Right lobe of liver (tissue), 6 donors: ENCODE measurements at regions not wholly inside any gene's neighbourhood (a gene's known extent, or its start where the extent isn't known, plus 50 kb on each side); places are given as distances from the start of the nearest gene placed in this dataset.

Experiments
- ATAC-seq, 4 donors: fragments of 200-7000 bp; cut with Tn5 transposase; one replicate each; pipeline ENCODE4 v1.9.1; 2020; ENCODE audit warnings: mild to moderate bottlenecking in 4 of 4, moderate library complexity in 4 of 4
- DNase-seq, 3 donors: peaks; one replicate each; pipeline ENCODE4 v3.0.0-alpha.2; 2020
- H3K27ac ChIP-seq, 3 donors: fragments of 200-600 bp; one replicate each; pipeline ENCODE4 v1.8.0; 2022
- H3K27me3 ChIP-seq, 2 donors: fragments of 200-600 bp; one replicate each; pipeline ENCODE4 v1.8.0; 2022
- H3K36me3 ChIP-seq, 4 donors: fragments of 200-600 bp; sonication (generic) in 1 of 4; one replicate each; pipeline versions ENCODE4 v1.5.1 to v1.8.0; 2017 to 2022; ENCODE audit warnings: control low read depth in 1 of 4
- H3K4me1 ChIP-seq, 4 donors: fragments of 200-600 bp; sonication (generic) in 1 of 4; one replicate each; pipeline versions ENCODE4 v1.5.1 to v1.8.0; 2017 to 2022; ENCODE audit warnings: control low read depth in 1 of 4
- H3K4me3 ChIP-seq, 3 donors: fragments of 200-600 bp; one replicate each; pipeline ENCODE4 v1.8.0; 2022
- H3K9me3 ChIP-seq, 4 donors: fragments of 200-600 bp; sonication (generic) in 1 of 4; one replicate each; pipeline versions ENCODE4 v1.5.1 to v1.8.0; 2017 to 2022; ENCODE audit warnings: control low read depth in 1 of 4
- POLR2A ChIP-seq: fragments of 450-650 bp; IDR thresholded peaks from one replicate; pipeline ENCODE4 v1.6.1; 2017; ENCODE audit warnings: antibody characterized with exemption, mild to moderate bottlenecking
- WGBS: methylation state at CpG from one replicate; pipeline ENCODE4 v1.1.6; 2018; ENCODE audit warnings: low coverage, low lambda C conversion rate; ENCODE audit not compliant: insufficient coverage; ENCODE audit errors: missing lambda C conversion rate; 5-methylcytosine and 5-hydroxymethylcytosine counted together
- intact Hi-C, 2 donors: fragments of 100-400 bp; cut with DNase I; formaldehyde crosslinking; loops; one replicate each; pipeline versions ENCODE4 v1.11.2 to v1.14.1; 2022
- TF ChIP-seq, protein P1 (sequence below), 4 donors: fragments of 200-600 bp in 3 of 4; fragments of 450-650 bp in 1 of 4; IDR thresholded peaks; one replicate each; pipeline versions ENCODE4 v1.5.1 to v1.8.0; 2016 to 2022; ENCODE audit warnings: antibody characterized with exemption in 4 of 4, mild to moderate bottlenecking in 2 of 4
- donor health status: DM: no; HTN: yes; CAD: no.
- donor health status: DM: no; HTN: no; CAD: no.
- donor health status: DM: no; HTN: no; CAD: no.
- donor health status: DM: no; HTN: yes; CAD: no.
- donor health status: DM: no; HTN: yes; CAD: no.

DNA sequence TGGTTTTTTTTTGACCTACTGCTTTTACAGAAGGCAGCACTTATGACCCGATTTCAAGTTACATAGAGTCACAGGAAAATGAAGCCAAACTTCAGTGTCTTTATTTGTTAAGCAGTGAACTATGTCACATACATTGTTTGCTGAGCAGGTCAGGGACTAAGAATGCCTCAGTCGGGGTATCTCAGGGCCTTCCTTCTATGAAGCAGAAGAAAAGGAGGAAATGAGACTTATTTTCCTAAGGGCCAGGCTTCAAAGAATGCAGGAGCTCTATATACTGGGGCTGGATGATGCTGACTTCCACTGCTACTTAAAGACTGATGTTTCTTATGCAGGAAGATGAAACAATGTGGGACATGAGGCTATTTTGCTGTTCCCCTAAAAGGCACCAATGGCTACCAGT, 558.4 kb upstream of the IGFBP7 start:
- 14% methylated on average over 2 of the region's 2 CpGs for WGBS
- H3K4me1 ChIP-seq = no peaks in the 10 kb centered on the region
- DNase-seq (no peak), ATAC-seq (no peak)
- H3K27me3 ChIP-seq = no peaks in the 10 kb centered on the region
- no peak for TF ChIP-seq POLR2A
- TF ChIP-seq, protein P1, sequence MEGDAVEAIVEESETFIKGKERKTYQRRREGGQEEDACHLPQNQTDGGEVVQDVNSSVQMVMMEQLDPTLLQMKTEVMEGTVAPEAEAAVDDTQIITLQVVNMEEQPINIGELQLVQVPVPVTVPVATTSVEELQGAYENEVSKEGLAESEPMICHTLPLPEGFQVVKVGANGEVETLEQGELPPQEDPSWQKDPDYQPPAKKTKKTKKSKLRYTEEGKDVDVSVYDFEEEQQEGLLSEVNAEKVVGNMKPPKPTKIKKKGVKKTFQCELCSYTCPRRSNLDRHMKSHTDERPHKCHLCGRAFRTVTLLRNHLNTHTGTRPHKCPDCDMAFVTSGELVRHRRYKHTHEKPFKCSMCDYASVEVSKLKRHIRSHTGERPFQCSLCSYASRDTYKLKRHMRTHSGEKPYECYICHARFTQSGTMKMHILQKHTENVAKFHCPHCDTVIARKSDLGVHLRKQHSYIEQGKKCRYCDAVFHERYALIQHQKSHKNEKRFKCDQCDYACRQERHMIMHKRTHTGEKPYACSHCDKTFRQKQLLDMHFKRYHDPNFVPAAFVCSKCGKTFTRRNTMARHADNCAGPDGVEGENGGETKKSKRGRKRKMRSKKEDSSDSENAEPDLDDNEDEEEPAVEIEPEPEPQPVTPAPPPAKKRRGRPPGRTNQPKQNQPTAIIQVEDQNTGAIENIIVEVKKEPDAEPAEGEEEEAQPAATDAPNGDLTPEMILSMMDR (IDR thresholded peaks at IDR 0.05) = no peak
- H3K9me3 ChIP-seq = no peaks in the 10 kb centered on the region
- H3K36me3 ChIP-seq = no peaks in the 10 kb centered on the region
- no peak overlapping the region for H3K27ac ChIP-seq
- H3K4me3 ChIP-seq = no peak overlapping the region
- intact Hi-C loops = no loop called here

- DNase-seq (no peak), ATAC-seq (no peak)
- Histone ChIP-seq H3K4me1 (peaks cover 0 to 7% (median 0%) of the 10 kb centered on the region in 4 donors), H3K36me3 (no peaks in the 10 kb centered on the region), H3K27ac (no peak overlapping the region), H3K27me3 (no peaks in the 10 kb centered on the region), H3K4me3 (no peak overlapping the region), H3K9me3 (no peaks in the 10 kb centered on the region)
- intact Hi-C loops = no loop called here
- 57% methylated on average over 3 of the region's 3 CpGs for WGBS
- TF ChIP-seq, protein P1 (IDR thresholded peaks at IDR 0.05) = no peak
- no peak for TF ChIP-seq POLR2A
These were observed 555.6 kb upstream of the IGFBP7 start for GRCh38 chr4:57665806-57666205.

- Histone ChIP-seq H3K36me3 (no peaks in the 10 kb centered on the region), H3K9me3 (no peaks in the 10 kb centered on the region), H3K4me3 (no peak overlapping the region), H3K27me3 (no peaks in the 10 kb centered on the region), H3K4me1 (peaks cover 0 to 22% (median 0%) of the 10 kb centered on the region in 4 donors), H3K27ac (no peak overlapping the region)
- intact Hi-C loops = no loop called here
- no peak for TF ChIP-seq POLR2A
- TF ChIP-seq, protein P1 (IDR thresholded peaks at IDR 0.05) = peak in 1 of 4 donors; percentile 17
- WGBS = 31% methylated on average over 5 of the region's 5 CpGs
- no peak for DNase-seq
- peak; percentile 73 to 80 (median 74) for ATAC-seq
These were observed 551.4 kb upstream of the IGFBP7 start for GRCh38 chr4:57661517-57662090.

DNA sequence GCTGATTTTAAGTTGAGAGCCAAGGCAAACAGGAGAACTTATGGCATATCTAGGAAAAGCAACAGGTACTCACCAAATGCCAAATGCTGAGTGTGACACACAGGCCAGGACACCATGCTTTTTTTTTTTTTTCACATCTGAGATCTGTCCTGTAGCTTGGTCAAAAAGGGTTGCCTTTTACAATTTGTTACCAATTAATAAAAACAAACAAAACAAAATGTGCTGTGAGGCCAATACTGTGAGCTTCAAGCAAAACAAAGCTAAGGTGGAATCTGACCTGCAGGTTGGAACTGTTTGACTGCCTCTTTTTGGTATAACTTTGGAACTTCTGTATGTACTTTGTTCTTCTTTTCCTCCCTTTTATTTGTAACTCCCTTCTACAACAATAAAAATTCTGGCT, 548.5 kb upstream of the IGFBP7 start:
- no peak for TF ChIP-seq POLR2A
- TF ChIP-seq, protein P1 (IDR thresholded peaks at IDR 0.05) = no peak
- intact Hi-C loops = no loop called here
- ATAC-seq = peak; percentile 52 to 85 (median 80)

DNA sequence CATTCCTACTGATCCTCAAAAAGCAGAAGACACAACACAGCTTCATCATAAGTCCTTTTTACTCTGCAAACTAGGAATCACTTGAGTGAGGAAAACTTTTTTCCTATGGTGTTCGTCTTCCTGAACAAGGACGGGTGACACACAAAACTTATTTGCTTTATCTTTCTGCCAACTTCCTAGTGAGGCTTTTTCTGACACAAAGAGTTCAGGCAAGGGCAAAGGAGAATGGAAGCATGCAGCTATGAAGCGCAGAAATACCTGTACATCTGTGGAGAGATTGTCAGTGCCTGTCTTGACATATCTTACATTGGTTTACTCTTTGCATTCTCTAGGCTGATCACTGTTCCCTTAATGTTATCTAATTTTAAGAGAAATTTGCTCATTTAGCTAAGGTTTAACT, 548.0 kb upstream of the IGFBP7 start:
- Histone ChIP-seq H3K4me1 (peaks cover 0 to 27% (median 0%) of the 10 kb centered on the region in 4 donors), H3K4me3 (peak overlapping the region in 2 of 3 donors; percentile 5 to 26), H3K9me3 (no peaks in the 10 kb centered on the region), H3K36me3 (no peaks in the 10 kb centered on the region), H3K27me3 (no peaks in the 10 kb centered on the region), H3K27ac (peak overlapping the region in 2 of 3 donors; percentile 62 to 65)
- ATAC-seq = peak; percentile 54 to 68 (median 58)
- WGBS = 12% methylated on average over 3 of the region's 3 CpGs
- DNase-seq = no peak
- TF ChIP-seq, protein P1 (IDR thresholded peaks at IDR 0.05) = no peak
- no peak for TF ChIP-seq POLR2A
- intact Hi-C loops = no loop called here

More for the DNA sequence above, 548.5 kb upstream of the IGFBP7 start:
- Histone ChIP-seq H3K4me1 (peaks cover 0 to 27% (median 0%) of the 10 kb centered on the region in 4 donors), H3K27me3 (no peaks in the 10 kb centered on the region), H3K9me3 (no peaks in the 10 kb centered on the region), H3K4me3 (peak overlapping the region in 2 of 3 donors; percentile 5 to 26), H3K27ac (peak overlapping the region in 2 of 3 donors; percentile 62 to 65), H3K36me3 (no peaks in the 10 kb centered on the region)
- peak in 1 of 3 donors; percentile 56 for DNase-seq
